GM21360 (cell line): ENCODE measurements at regions not wholly inside any gene's neighbourhood (a gene's known extent, or its start where the extent isn't known, plus 50 kb on each side); places are given as distances from the start of the nearest gene placed in this dataset.
A peak's percentile ranks its signal among the peaks of the same experiment; 100 is the strongest.

Source experiments
- ATAC-seq: cut with Tn5 transposase; IDR thresholded peaks from one replicate; pipeline ENCODE4 v1.9.1; 2021; ENCODE audit warnings: mild to moderate bottlenecking, moderate library complexity; ENCODE audit not compliant: unreplicated experiment

- ATAC-seq: no peak
These were observed 488.1 kb upstream of the KLF12 start for GRCh38 chr13:74622284-74622683.

GRCh38 chr13:74620711-74621110 is 486.5 kb upstream of the KLF12 start:
- no peak for ATAC-seq

GRCh38 chr13:74620308-74620707 is 486.1 kb upstream of the KLF12 start:
- no peak for ATAC-seq

- ATAC-seq: no peak
These were observed 463.3 kb upstream of the KLF12 start for GRCh38 chr13:74597526-74597925.

- ATAC-seq: no peak
These were observed 462.5 kb upstream of the KLF12 start for GRCh38 chr13:74596691-74597090.

- ATAC-seq: no peak
These were observed 459.5 kb upstream of the KLF12 start for GRCh38 chr13:74593688-74594087.

- ATAC-seq: no peak
These were observed 452.6 kb upstream of the KLF12 start for GRCh38 chr13:74586847-74587246.

- no peak for ATAC-seq
These were observed 442.2 kb upstream of the KLF12 start for GRCh38 chr13:74576420-74576819.

- ATAC-seq: peak; percentile 45
These were observed 441.5 kb upstream of the KLF12 start for GRCh38 chr13:74575729-74576125.

GRCh38 chr13:74574964-74575728 is 440.9 kb upstream of the KLF12 start:
- peak; percentile 27 for ATAC-seq

- ATAC-seq: no peak
These were observed 439.4 kb upstream of the KLF12 start for GRCh38 chr13:74573654-74574053.

- ATAC-seq: no peak
These were observed 437.6 kb upstream of the KLF12 start for GRCh38 chr13:74571811-74572210.

- ATAC-seq: no peak
These were observed 436.6 kb upstream of the KLF12 start for GRCh38 chr13:74570834-74571233.

GRCh38 chr13:74570046-74570445 is 435.8 kb upstream of the KLF12 start:
- ATAC-seq: no peak

- ATAC-seq: no peak
These were observed 435.0 kb upstream of the KLF12 start for GRCh38 chr13:74569251-74569650.

- ATAC-seq: no peak
These were observed 433.3 kb upstream of the KLF12 start for GRCh38 chr13:74567485-74567884.

- no peak for ATAC-seq
These were observed 428.2 kb upstream of the KLF12 start for GRCh38 chr13:74562381-74562780.

- ATAC-seq: no peak
These were observed 427.0 kb upstream of the KLF12 start for GRCh38 chr13:74561155-74561554.

- ATAC-seq: peak; percentile 90
These were observed 426.1 kb upstream of the KLF12 start for GRCh38 chr13:74560325-74560724.

GRCh38 chr13:74557870-74558269 is 423.7 kb upstream of the KLF12 start:
- no peak for ATAC-seq

- no peak for ATAC-seq
These were observed 421.6 kb upstream of the KLF12 start for GRCh38 chr13:74555651-74556420.

- ATAC-seq: no peak
These were observed 421.0 kb upstream of the KLF12 start for GRCh38 chr13:74555276-74555625.
